ENCODE measurements at regions not wholly inside any gene's neighbourhood (a gene's known extent, or its start where the extent isn't known, plus 50 kb on each side); places are given as distances from the start of the nearest gene placed in this dataset.

GRCh38 chr17:36859003-36859300, 78.3 kb upstream of the LHX1 start:
- 0 out of 2 replicates have a peak overlapping the region, but pooled peaks have one; percentile 29 for H2BK15ac ChIP-seq (ENCODE audit: low read length)
- no peaks in the 10 kb centered on the region for H3K79me2 ChIP-seq (ENCODE audit: control insufficient read depth in 1 of 2, insufficient read depth in 2 of 2, low read length in 2 of 2)
- H3K4ac ChIP-seq (replicated peaks; ENCODE audit: insufficient read length, low read depth, low read length), result no peak overlapping the region
- CTCF ChIA-PET (ENCODE audit: partially characterized antibody), result interaction anchor here (0.9 to 2.2 kb wide), 3 partner anchors 11 to 48 kb away, joined by 3 to 5 read pairs (median 4); no protein-coding TSS in a partner anchor
- H3K4me1 ChIP-seq (replicated peaks in 1 of 4; ENCODE audit: control insufficient read depth in 3 of 4, insufficient read depth in 4 of 4, low read length in 3 of 4), result peaks cover 0 to 3% (median 1%) of the 10 kb centered on the region in 4 experiments; a peak in 3 of 7 replicates
- H3K18ac ChIP-seq (ENCODE audit: extremely low read depth, low read length), result no peak overlapping the region
- 0 out of 2 replicates have a peak, but pooled peaks cover 1% of the 10 kb centered on the region for H3K23me2 ChIP-seq (ENCODE audit: low read depth, low read length)
- H3K56ac ChIP-seq (replicated peaks; ENCODE audit: insufficient read length, low read depth, low read length), result no peak overlapping the region
- POLR2A ChIA-PET (ENCODE audit: partially characterized antibody), result interaction anchor here (1.3 kb wide), 1 partner anchor 23 kb away, joined by 4 read pairs; no protein-coding TSS in a partner anchor
- H4K91ac ChIP-seq (replicated peaks; ENCODE audit: insufficient read length, low read length), result no peak overlapping the region
- H2BK12ac ChIP-seq (ENCODE audit: low read depth, low read length), result no peak overlapping the region
- no peak overlapping the region for H2BK20ac ChIP-seq (ENCODE audit: low read length)
- H2BK120ac ChIP-seq (replicated peaks; ENCODE audit: low read depth, low read length), result no peak overlapping the region
- H4K8ac ChIP-seq (ENCODE audit: extremely low read depth, insufficient read depth, low read length), result no peak overlapping the region; the same call in 1 of the 2 replicates
- no peaks in the 10 kb centered on the region for H3K27me3 ChIP-seq (replicated peaks in 1 of 4; ENCODE audit: control insufficient read depth in 3 of 4, extremely low read depth in 1 of 4, insufficient read depth in 3 of 4, low read length in 3 of 4)
- no peak for TF ChIP-seq JUN (IDR thresholded peaks at IDR 0.05; ENCODE audit: low read depth, low read length)
- no peak for TF ChIP-seq ASH2L (IDR thresholded peaks at IDR 0.05; ENCODE audit: low read length)
- TF ChIP-seq PHF8 (conservative IDR thresholded peaks at IDR 0.05; ENCODE audit: low read depth, low read length), result no peak
- no peak overlapping the region for H3K27ac ChIP-seq (ENCODE audit: low read depth, low read length)
- no peaks in the 10 kb centered on the region for H3K36me3 ChIP-seq (ENCODE audit: control insufficient read depth in 2 of 4, insufficient read depth in 4 of 4, low read length in 3 of 4)
- DNase-seq (ENCODE audit: low read depth in 1 of 2, low spot score in 2 of 2) (no peak), FAIRE-seq (no peak)
- 0 out of 2 replicates have a peak overlapping the region, but pooled peaks have one; percentile 15 for H2AFZ ChIP-seq (ENCODE audit: low read length)
- no peak overlapping the region for H3K23ac ChIP-seq (ENCODE audit: insufficient read length)
- 96% methylated on average over 10 of the region's 10 CpGs; no CpG with 5 or more reads in 1 of the 2 experiments for WGBS, 2 experiments (ENCODE audit: extremely low coverage in 1 of 2, insufficient coverage in 1 of 2, insufficient read length in 1 of 2, insufficient replicate concordance in 2 of 2, low coverage in 1 of 2, low lambda C conversion rate in 2 of 2, missing lambda C conversion rate in 1 of 2)
- H2BK5ac ChIP-seq (ENCODE audit: low read depth, low read length), result no peak overlapping the region
- H3K4me2 ChIP-seq (ENCODE audit: insufficient read depth in 1 of 2, low read depth in 2 of 2, low read length in 2 of 2), result no peak overlapping the region
- H3K4me3 ChIP-seq (ENCODE audit: extremely low read depth in 1 of 4, insufficient read depth in 2 of 4, low read depth in 3 of 4, low read length in 4 of 4), result no peak overlapping the region
- no peak overlapping the region for H4K5ac ChIP-seq (ENCODE audit: insufficient read length, low read depth, low read length)
- H4K20me1 ChIP-seq (replicated peaks in 1 of 2; ENCODE audit: control insufficient read depth in 1 of 2, insufficient read depth in 2 of 2, low read length in 2 of 2), result no peaks in the 10 kb centered on the region
- H2AK5ac ChIP-seq (ENCODE audit: low read depth, low read length), result no peak overlapping the region; the same call in 1 of the 2 replicates
- H3K9me3 ChIP-seq (ENCODE audit: insufficient read depth in 2 of 2, low read depth in 1 of 2, low read length in 1 of 2), result no peaks in the 10 kb centered on the region; a peak in 1 of 4 replicates
- no peak overlapping the region for H3K9ac ChIP-seq (replicated peaks in 1 of 4; ENCODE audit: extremely low read depth in 1 of 4, low read depth in 3 of 4, low read length in 3 of 4)
- H3K79me1 ChIP-seq (ENCODE audit: low read depth, low read length), result no peaks in the 10 kb centered on the region
- no peak overlapping the region for H3K14ac ChIP-seq (ENCODE audit: insufficient read length)
